Ecto neural progenitor cell (in vitro differentiated cells): ENCODE measurements at regions not wholly inside any gene's neighbourhood (a gene's known extent, or its start where the extent isn't known, plus 50 kb on each side); places are given as distances from the start of the nearest gene placed in this dataset.
"Not testable (repeated sequence)": the region's sequence is repeated elsewhere in the genome, so short reads cannot be mapped to it uniquely, and the experiment has no call there.

Experiments
- DNase-seq: peaks from one replicate; pipeline ENCODE4 v3.0.0-alpha.2; 2018; ENCODE audit warnings: low spot score

DNA sequence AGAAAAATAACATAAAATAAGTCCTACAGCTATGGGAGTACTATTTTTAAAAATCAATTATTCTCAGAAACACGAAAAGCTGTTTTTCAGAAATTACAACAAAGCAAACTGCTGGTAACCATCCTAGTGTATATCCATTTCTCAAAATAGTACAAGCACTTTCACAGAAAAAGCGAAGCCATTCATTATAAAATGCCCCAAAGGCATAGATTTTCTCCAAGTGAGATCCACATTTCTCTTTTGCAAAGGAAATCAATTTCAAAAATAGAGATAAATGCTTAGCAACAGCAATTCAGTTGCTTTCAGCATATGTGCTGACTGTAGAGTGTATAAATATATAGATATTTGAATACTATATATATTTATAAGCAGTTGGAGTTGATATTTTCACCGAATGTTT is 1266.3 kb downstream of the SI start:
- DNase-seq: no peak

- no peak for DNase-seq
Observed at GRCh38 chr3:163809540-163809993, 1268.7 kb downstream of the SI start.

GRCh38 chr3:163786416-163786815 is 1291.9 kb downstream of the SI start:
- no peak for DNase-seq

GRCh38 chr3:163785693-163786092 is 1292.6 kb downstream of the SI start:
- peak; percentile 55 for DNase-seq

- DNase-seq: no peak
Observed at GRCh38 chr3:163779396-163780344, 1298.6 kb downstream of the SI start.

GRCh38 chr3:163776743-163777142 is 1301.6 kb downstream of the SI start:
- no peak for DNase-seq

GRCh38 chr3:163773136-163773535 is 1305.2 kb downstream of the SI start:
- no peak for DNase-seq

DNA sequence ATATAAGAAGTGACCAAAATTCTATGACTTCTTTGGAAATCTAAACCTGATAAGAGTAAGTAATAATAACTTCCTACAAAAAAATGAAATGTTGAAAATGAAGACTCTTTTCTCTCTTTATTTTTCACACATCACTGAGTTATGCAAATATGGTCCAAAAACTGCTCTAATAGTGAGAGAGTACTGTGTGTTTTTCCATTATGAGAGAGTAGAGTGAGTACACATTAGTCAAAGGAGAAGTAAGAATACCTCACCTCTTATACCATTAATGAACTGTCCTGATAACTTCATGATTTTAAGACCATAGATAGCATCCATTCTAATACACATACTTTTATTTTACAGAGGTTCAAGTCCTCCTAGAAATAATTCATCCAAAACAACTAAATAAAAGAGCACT is 1310.2 kb downstream of the SI start:
- no peak for DNase-seq

DNA sequence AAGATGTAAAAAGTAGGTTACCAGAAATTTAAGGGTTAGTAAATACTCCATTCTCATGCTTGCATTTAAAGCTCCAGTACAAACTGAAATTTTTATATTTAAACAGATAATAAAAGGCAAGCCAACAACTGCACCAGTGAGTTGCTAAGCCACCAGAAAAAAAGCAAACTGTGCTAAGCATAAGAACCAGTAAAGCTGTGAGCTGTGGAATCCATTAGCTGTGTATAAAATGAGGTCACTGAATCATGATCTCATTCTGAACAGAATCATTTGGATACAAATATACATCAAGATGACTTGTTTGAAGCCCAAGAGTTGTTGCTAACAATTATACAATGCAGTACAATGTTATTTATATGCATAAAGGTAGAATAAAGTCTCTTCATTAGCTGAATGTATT is 1312.2 kb downstream of the SI start:
- DNase-seq: no peak

- no peak for DNase-seq
Observed at GRCh38 chr3:163753033-163753432, 1325.3 kb downstream of the SI start.

- no peak for DNase-seq
Observed at GRCh38 chr3:163745204-163745603, 1333.1 kb downstream of the SI start.

DNA sequence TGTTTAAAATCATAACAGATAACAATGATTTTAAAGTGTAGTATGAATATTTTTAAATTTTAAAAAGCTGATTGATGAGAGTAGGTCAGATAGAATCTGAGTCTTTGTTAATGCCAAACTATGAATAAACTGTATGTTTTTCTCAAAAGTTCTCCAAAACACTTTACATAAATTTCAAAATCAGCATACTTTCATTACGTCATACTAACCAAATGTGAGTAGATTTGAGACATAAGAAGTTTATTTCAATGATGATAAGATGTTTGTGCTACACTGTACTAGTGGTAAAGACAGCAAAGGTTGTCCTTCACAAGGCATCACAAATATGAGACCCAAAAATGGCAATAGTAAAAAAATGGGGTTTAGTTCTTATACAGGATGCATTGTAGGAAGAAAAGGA is 1342.9 kb downstream of the SI start:
- no peak for DNase-seq

DNA sequence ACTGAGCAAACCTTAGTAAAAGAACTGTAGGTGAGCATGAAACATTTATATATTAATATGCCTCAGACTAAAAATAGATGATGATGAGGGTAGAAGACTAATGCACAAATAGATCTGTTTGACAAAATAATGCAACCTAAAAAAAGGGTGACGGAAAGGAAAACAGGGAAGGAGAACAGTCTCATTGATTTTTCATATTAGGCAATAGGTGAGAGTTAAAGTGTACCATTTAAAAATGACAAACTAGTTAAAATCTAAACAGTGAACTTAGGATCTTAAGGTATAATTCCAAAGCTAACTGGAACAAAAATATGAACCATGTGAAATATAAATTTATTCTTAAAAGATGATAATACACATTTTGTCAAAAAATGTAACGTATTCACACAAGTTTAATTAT is 1347.6 kb downstream of the SI start:
- DNase-seq: no peak

- no peak for DNase-seq
Observed at GRCh38 chr3:163726125-163726524, 1352.2 kb downstream of the SI start.

GRCh38 chr3:163722405-163722804 is 1355.9 kb downstream of the SI start:
- no peak for DNase-seq

DNA sequence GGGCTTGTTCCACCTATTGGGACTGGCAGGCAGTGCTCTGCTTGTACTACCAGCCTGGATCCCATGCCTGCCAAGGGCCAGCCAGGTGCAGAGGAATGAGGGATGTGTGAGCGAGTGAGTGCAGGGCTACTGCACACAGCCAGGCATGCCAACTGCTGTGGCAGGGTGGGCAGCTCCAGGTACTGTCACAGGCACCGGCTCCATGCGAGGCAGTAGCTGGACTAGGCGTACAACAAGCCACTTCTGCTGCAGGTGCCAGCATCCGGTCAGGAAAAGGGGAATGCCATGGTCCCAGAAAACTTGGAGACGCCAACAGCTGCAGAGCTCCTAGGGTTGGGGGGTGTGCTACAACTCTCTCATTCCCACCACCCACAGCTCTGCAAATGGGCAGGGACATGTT is 1356.7 kb downstream of the SI start:
- DNase-seq: no peak

DNA sequence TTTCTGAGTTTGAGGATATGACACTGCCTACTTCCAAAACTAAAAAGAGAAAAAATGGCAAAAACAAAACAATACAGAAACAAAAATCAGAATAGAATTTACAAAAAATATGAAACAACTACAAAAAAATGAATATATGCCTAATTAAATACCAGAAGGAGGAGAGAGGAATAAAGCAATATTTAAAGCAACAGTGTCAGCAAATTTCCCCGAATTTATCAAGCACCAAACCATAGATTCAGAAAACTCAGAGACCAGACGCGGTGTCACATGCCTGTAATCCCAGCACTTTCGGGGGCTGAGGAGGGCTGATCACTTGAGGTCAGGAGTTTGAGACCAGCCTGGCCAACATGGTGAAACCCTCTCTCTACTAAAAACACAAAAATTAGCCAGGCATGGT is 1360.9 kb downstream of the SI start:
- no peak for DNase-seq

DNA sequence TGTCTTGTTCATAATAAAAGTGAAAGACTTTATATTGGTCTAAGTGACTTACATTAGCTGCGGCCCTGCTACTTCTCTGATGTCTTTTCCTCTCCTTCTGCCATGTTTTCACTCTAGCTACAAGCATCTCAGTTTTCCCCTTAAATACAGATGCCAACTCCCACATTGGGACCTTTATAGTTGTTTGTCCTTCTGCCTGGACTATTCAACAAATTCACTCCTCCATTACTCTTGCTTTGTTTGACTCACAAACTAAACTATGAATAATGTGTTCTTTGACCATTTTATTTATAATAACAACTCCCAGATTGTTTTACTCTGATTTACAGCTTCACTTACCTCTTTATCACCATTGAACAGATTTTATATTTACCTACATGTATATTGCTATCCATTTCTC is 1369.9 kb downstream of the SI start:
- DNase-seq: no peak

DNA sequence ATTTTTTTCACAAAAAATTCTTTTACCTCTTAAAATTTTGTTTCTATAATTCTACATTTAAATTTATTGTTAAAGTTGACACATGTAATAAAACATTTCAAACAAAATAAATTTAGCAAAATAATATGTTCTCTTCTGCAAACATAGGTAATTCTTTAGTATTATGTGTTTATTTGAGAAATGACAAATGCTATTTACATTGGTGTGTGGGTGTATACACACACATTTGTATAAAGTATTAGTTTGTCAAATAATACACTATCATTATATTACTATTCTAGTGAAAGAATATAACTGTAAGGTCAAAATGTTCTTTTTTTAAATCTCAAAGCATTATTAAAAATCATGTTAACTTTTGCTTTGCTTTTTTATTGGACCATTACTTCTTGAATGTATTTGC is 1370.6 kb downstream of the SI start:
- no peak for DNase-seq

- DNase-seq: not testable (repeated sequence)
Observed at GRCh38 chr3:163698221-163698620, 1380.1 kb downstream of the SI start.

- no peak for DNase-seq
Observed at GRCh38 chr3:163692494-163692893, 1385.8 kb downstream of the SI start.

DNA sequence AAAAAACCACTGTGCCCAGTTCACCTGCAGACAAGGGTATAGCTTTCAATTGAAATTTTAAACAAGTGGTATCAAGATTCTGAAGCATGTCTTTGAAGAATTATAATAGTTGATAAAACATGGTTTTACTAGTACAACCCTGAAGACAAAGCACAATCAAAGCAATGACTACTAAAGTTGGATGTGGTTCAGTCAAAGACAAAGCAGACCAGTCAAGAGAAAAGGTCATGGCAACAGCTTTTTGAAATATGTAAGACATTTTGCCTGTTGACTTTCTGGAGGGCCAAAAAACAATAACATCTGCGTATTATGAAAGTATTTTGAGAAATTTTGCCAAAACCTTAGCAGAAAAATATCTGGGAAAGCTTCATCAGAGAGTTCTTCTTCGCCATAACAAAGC is 1393.6 kb downstream of the SI start:
- no peak for DNase-seq

DNA sequence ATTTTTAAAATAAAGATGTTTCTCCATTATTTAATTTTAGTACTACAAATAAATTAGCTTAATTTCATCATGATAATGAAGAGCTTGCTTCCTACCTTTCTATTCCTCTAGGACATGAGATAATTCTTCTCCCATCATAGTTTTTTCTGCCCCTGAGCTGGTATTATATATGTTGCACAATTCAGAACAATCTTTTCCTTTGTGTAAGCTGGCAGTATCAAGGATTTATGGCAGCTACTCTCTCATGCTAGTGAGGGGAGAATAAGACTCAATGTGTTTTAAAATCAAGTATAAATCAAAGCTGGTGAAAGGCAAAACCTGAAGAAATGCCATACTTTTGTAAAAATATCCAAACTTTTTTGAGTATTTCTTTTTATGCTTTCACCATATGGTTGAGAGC is 1405.3 kb downstream of the SI start:
- no peak for DNase-seq

DNA sequence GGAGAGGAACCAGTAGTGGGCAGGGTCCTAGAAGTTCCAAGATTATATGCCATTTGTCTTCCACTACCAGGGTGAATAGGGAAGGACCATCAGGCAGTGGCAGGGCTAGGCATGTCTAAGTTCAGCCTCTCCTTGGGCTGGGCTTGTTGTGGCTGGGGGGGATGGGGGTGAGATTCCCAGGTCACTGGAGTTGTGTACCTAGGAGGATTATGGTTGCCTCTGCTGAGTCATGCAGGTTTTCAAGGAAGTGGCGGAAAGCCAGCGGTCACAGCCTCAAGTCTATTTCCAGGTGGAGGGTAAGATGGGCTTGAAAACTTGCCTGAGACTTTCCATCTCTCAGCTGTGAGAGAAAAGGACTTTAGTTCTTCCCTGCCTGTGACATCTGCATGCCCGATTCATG is 1407.1 kb downstream of the SI start:
- no peak for DNase-seq
